Smooth muscle cell (in vitro differentiated cells): ENCODE measurements at regions not wholly inside any gene's neighbourhood (a gene's known extent, or its start where the extent isn't known, plus 50 kb on each side); places are given as distances from the start of the nearest gene placed in this dataset.

Source experiments
- DNase-seq: peaks from one replicate; lab custom pipeline; 2025; ENCODE audit not compliant: unreplicated experiment; lab: John Stamatoyannopoulos, UW
- H2AFZ ChIP-seq: fragments of 200-600 bp; sonication (generic); 2 replicates; pipeline ENCODE4 v1.6.0; 2016; ENCODE audit warnings: antibody characterized with exemption, low read depth, mild to moderate bottlenecking
- H3F3A ChIP-seq: fragments of 200-600 bp; sonication (generic); 2 replicates; pipeline ENCODE4 v1.6.0; 2017; ENCODE audit warnings: antibody characterized with exemption, low read depth
- H3K27ac ChIP-seq: fragments of 200-600 bp; sonication (generic); 2 replicates; pipeline ENCODE4 v1.5.1; 2016; ENCODE audit warnings: low read depth, mild to moderate bottlenecking
- H3K27me3 ChIP-seq: fragments of 200-600 bp; sonication (generic); 2 replicates; pipeline ENCODE4 v1.6.1; 2016; ENCODE audit warnings: low read depth, mild to moderate bottlenecking
- H3K36me3 ChIP-seq: fragments of 200-600 bp; sonication (generic); 2 replicates; pipeline ENCODE4 v1.5.1; 2016; ENCODE audit warnings: low read depth
- H3K4me1 ChIP-seq: fragments of 200-600 bp; sonication (generic); 2 replicates; pipeline ENCODE4 v1.5.1; 2016; ENCODE audit warnings: low read depth
- H3K4me2 ChIP-seq: fragments of 200-600 bp; sonication (generic); 2 replicates; pipeline ENCODE4 v1.6.0; 2016; ENCODE audit warnings: mild to moderate bottlenecking
- H3K4me3 ChIP-seq: fragments of 200-600 bp; sonication (generic); 2 replicates; pipeline ENCODE4 v1.5.1; 2016; ENCODE audit warnings: mild to moderate bottlenecking
- H3K79me2 ChIP-seq: fragments of 200-600 bp; sonication (generic); 2 replicates; pipeline ENCODE4 v1.6.0; 2016; ENCODE audit warnings: low read depth, mild to moderate bottlenecking
- H3K9ac ChIP-seq: fragments of 200-600 bp; sonication (generic); 2 replicates; pipeline ENCODE4 v1.6.0; 2016; ENCODE audit warnings: low read depth
- H3K9me3 ChIP-seq: fragments of 200-600 bp; sonication (generic); replicated peaks from 2 replicates; pipeline ENCODE4 v1.5.1; 2016; ENCODE audit warnings: low read depth
- H4K20me1 ChIP-seq: fragments of 200-600 bp; sonication (generic); 2 replicates; pipeline ENCODE4 v1.6.0; 2016; ENCODE audit warnings: low read depth
- WGBS: methylation state at CpG from one replicate; pipeline ENCODE4 v1.1.7; 2016; ENCODE audit warnings: low lambda C conversion rate; 5-methylcytosine and 5-hydroxymethylcytosine counted together
- TF ChIP-seq, protein P1 (sequence below): fragments of 200-600 bp; sonication (generic); IDR thresholded peaks from 2 replicates; pipeline ENCODE4 v1.5.1; 2017; ENCODE audit warnings: borderline replicate concordance, mild to moderate bottlenecking, antibody characterized with exemption; ENCODE audit not compliant: insufficient read depth, poor library complexity, severe bottlenecking

DNA sequence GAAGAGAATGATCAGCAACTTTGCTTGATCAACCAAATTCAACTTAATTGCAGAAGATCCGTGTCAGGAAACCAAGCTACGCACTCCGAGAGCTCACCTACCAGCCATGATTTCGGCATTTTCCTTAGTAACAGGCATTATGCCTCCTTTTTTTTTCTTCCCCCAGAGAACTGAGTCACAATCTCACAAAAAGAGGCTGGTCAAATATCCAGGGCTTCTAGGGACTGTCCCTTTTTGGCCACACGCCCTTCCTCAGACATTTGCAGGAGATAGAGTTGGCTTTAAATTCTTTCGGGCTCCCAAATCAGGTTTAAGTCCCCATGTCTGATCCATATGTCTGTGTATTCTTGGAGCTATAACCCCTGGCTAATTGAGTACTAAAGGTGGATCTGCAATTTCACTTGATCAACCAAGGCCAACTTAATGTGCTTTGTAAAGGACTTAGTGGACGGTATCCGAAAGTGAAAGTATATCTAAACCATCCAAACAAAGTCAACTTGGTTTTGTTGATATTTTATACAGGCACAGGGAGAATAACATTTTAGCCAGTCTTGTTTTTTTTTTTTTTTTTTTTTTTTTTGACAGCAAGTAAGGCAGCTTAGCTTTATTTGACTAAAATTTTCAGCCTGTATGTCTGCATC lies 100.8 kb upstream of the TBCA start:
- no peaks in the 10 kb centered on the region for H3K36me3 ChIP-seq
- no peaks in the 10 kb centered on the region for H4K20me1 ChIP-seq
- H3K9ac ChIP-seq = no peak overlapping the region
- no peaks in the 10 kb centered on the region for H3K9me3 ChIP-seq
- WGBS = 82% methylated on average over 8 of the region's 8 CpGs
- no peak overlapping the region for H3K27ac ChIP-seq
- TF ChIP-seq, protein P1, sequence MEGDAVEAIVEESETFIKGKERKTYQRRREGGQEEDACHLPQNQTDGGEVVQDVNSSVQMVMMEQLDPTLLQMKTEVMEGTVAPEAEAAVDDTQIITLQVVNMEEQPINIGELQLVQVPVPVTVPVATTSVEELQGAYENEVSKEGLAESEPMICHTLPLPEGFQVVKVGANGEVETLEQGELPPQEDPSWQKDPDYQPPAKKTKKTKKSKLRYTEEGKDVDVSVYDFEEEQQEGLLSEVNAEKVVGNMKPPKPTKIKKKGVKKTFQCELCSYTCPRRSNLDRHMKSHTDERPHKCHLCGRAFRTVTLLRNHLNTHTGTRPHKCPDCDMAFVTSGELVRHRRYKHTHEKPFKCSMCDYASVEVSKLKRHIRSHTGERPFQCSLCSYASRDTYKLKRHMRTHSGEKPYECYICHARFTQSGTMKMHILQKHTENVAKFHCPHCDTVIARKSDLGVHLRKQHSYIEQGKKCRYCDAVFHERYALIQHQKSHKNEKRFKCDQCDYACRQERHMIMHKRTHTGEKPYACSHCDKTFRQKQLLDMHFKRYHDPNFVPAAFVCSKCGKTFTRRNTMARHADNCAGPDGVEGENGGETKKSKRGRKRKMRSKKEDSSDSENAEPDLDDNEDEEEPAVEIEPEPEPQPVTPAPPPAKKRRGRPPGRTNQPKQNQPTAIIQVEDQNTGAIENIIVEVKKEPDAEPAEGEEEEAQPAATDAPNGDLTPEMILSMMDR = no peak
- no peaks in the 10 kb centered on the region for H3K27me3 ChIP-seq
- H3K4me1 ChIP-seq = no peaks in the 10 kb centered on the region
- DNase-seq = no peak
- H3K4me3 ChIP-seq = no peak overlapping the region
- peaks cover 12% of the 10 kb centered on the region for H3F3A ChIP-seq
- H2AFZ ChIP-seq = no peak overlapping the region
- no peaks in the 10 kb centered on the region for H3K79me2 ChIP-seq
- no peak overlapping the region for H3K4me2 ChIP-seq

DNA sequence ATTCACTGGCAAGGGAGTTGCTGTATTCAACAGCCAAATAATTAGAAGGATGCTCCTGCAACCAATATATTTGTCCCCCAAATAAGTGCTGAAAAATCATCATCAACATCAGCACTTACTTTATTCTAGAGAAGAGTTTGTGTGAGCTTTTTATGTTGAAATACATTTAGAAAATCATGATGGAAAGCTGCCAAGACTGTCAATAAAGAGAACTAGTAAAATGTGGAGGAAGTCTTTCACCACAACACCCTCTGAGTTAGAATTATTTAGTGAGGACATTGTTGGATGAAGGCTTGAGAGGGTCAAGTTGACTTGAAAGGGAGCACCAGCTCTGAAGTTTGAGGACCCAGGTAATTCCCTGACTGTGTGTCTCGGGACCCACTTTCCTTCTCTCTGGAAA lies 100.2 kb upstream of the TBCA start:
- Histone ChIP-seq H3K4me1 (no peaks in the 10 kb centered on the region), H3K79me2 (no peaks in the 10 kb centered on the region), H3K9me3 (no peaks in the 10 kb centered on the region), H3F3A (peaks cover 12% of the 10 kb centered on the region), H3K4me2 (no peak overlapping the region), H3K27ac (no peak overlapping the region), H3K9ac (no peak overlapping the region), H3K27me3 (no peaks in the 10 kb centered on the region), H3K4me3 (no peak overlapping the region), H4K20me1 (no peaks in the 10 kb centered on the region), H2AFZ (no peak overlapping the region), H3K36me3 (no peaks in the 10 kb centered on the region)
- TF ChIP-seq, protein P1 = no peak
- no peak for DNase-seq
- WGBS = 89% methylated on average over 1 of the region's 1 CpG

DNA sequence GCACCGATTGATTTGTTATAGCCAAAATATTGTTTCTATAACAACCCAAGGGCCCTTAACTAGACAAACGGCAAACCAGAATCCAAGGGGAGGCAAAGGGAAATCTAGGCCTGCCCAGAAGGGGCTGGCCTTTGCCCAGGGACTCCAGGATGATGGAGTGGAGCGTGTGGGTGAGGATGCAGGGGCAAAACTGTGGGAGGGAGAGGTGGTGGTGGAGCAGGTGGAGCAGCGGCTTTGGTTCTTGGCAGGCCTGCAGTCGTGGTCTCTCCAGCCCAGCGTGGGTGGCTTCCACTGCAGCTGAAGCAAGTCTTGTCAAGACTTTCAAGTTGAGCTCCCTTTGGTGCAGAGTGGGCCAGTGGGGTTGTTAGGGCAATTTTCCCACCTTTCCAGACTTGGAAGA lies 98.6 kb upstream of the TBCA start:
- Histone ChIP-seq H3K27ac (no peak overlapping the region), H3K79me2 (no peaks in the 10 kb centered on the region), H3F3A (peaks cover 8% of the 10 kb centered on the region), H2AFZ (no peak overlapping the region), H3K4me3 (no peak overlapping the region), H3K4me1 (peaks cover 3% of the 10 kb centered on the region), H3K27me3 (no peaks in the 10 kb centered on the region), H3K9me3 (no peaks in the 10 kb centered on the region), H3K9ac (no peak overlapping the region), H3K4me2 (no peak overlapping the region), H3K36me3 (no peaks in the 10 kb centered on the region), H4K20me1 (no peaks in the 10 kb centered on the region)
- TF ChIP-seq, protein P1 = no peak
- no peak for DNase-seq
- WGBS = 76% methylated on average over 6 of the region's 6 CpGs

- Histone ChIP-seq H3K4me2 (no peak overlapping the region), H3K36me3 (no peaks in the 10 kb centered on the region), H3K79me2 (no peaks in the 10 kb centered on the region), H3K9ac (no peak overlapping the region), H3K4me1 (peaks cover 10% of the 10 kb centered on the region), H3K27ac (no peak overlapping the region), H3K27me3 (no peaks in the 10 kb centered on the region), H3K4me3 (no peak overlapping the region), H3F3A (no peaks in the 10 kb centered on the region), H2AFZ (no peak overlapping the region), H3K9me3 (no peaks in the 10 kb centered on the region), H4K20me1 (no peaks in the 10 kb centered on the region)
- TF ChIP-seq, protein P1 = no peak
- DNase-seq = no peak
Observed at GRCh38 chr5:77873239-77873638, 97.1 kb upstream of the TBCA start.
